GM12878 (cell line): ENCODE measurements at regions not wholly inside any gene's neighbourhood (a gene's known extent, or its start where the extent isn't known, plus 50 kb on each side); places are given as distances from the start of the nearest gene placed in this dataset.

ENCODE experiments used
- ATAC-seq: fragments of 200-7000 bp; cut with Tn5 transposase; 3 replicates; pipeline ENCODE4 v1.9.1; 2020; ENCODE audit warnings: mild to moderate bottlenecking, moderate library complexity
- BruUV-seq: library from RNA; stranded (reverse); fragments of 400-500 nt; replicated peaks from 2 replicates; lab custom pipeline; 2021; lab: Mats Ljungman, UMichigan
- CTCF ChIA-PET: fragments of 300-600 bp; sonication (Branson Sonifier 250); formaldehyde crosslinking; extraction: SDS; loops from one replicate; lab custom pipeline; 2021; ENCODE audit warnings: inconsistent platforms; lab: Yijun Ruan, JAX
- POLR2A ChIA-PET: fragments of 350-600 bp; formaldehyde crosslinking; extraction: SDS; loops from one replicate; lab custom pipeline; 2021; ENCODE audit warnings: inconsistent platforms; lab: Charles Lee
- RAD21 ChIA-PET: fragments of 300-600 bp; sonication (Branson Sonifier 250); formaldehyde crosslinking; loops from one replicate; lab custom pipeline; 2023; ENCODE audit warnings: antibody characterized with exemption; ENCODE audit not compliant: unreplicated experiment; lab: Charles Lee
- SMC1A ChIA-PET: fragments of 300-600 bp; sonication (Branson Sonifier 250); formaldehyde crosslinking; loops from one replicate; lab custom pipeline; 2023; ENCODE audit not compliant: unreplicated experiment, uncharacterized antibody; lab: Charles Lee
- DNase-seq: peaks from one replicate; pipeline ENCODE4 v3.0.0-alpha.2; 2011; ENCODE audit warnings: low read depth, low spot score
- FAIRE-seq: peaks from 3 replicates; lab custom pipeline; 2011; peaks lifted over from hg19 to GRCh38; lab: Jason Lieb, UNC
- H2AFZ ChIP-seq: 2 replicates; pipeline ENCODE4 v1.6.0; 2011; ENCODE audit warnings: low read depth, low read length, control low read depth; ENCODE audit not compliant: control insufficient read depth
- H3K27ac ChIP-seq: 2 replicates; pipeline ENCODE4 v1.5.1; 2011; ENCODE audit warnings: control low read depth; ENCODE audit not compliant: control insufficient read depth, insufficient read depth
- H3K27me3 ChIP-seq, 2 experiments: replicated peaks in 1 of 2; 2 replicates each; pipeline versions ENCODE4 v1.6.0 to v1.6.1; 2011; ENCODE audit warnings: low read length in 1 of 2; ENCODE audit not compliant: control insufficient read depth in 2 of 2, insufficient read depth in 2 of 2
- H3K36me3 ChIP-seq, 2 experiments: 2 replicates each; pipeline ENCODE4 v1.5.1; 2011; ENCODE audit warnings: low read length in 1 of 2; ENCODE audit not compliant: control insufficient read depth in 2 of 2, insufficient read depth in 2 of 2
- H3K4me1 ChIP-seq: 2 replicates; pipeline ENCODE4 v1.6.1; 2011; ENCODE audit warnings: mild to moderate bottlenecking, low read length, moderate library complexity, mixed read lengths; ENCODE audit not compliant: control insufficient read depth, insufficient read depth
- H3K4me2 ChIP-seq: 2 replicates; pipeline ENCODE4 v1.6.0; 2011; ENCODE audit warnings: control low read depth; ENCODE audit not compliant: control insufficient read depth, insufficient read depth
- H3K4me3 ChIP-seq: fragments of 200-600 bp; sonication (generic); 2 replicates; pipeline ENCODE4 v1.5.1; 2016
- H3K79me2 ChIP-seq: 2 replicates; pipeline ENCODE4 v1.6.0; 2011; ENCODE audit warnings: low read length; ENCODE audit not compliant: control insufficient read depth, insufficient read depth
- H3K9ac ChIP-seq: 2 replicates; pipeline ENCODE4 v1.8.0; 2011; ENCODE audit warnings: low read length, control low read depth, mixed read lengths; ENCODE audit not compliant: control insufficient read depth, insufficient read depth
- H3K9me3 ChIP-seq: replicated peaks from 3 replicates; pipeline ENCODE4 v1.5.1; 2011; ENCODE audit warnings: mild to moderate bottlenecking, low read length; ENCODE audit not compliant: control insufficient read depth, insufficient read depth
- H4K20me1 ChIP-seq: 2 replicates; pipeline ENCODE4 v1.6.0; 2011; ENCODE audit not compliant: control insufficient read depth, insufficient read depth
- ATF7 ChIP-seq: fragments of 450-650 bp; IDR thresholded peaks from 2 replicates; pipeline ENCODE4 v1.6.1; 2016; ENCODE audit warnings: low read depth, mild to moderate bottlenecking
- CREM ChIP-seq: IDR thresholded peaks from 2 replicates; pipeline ENCODE4 v1.6.1; 2014; ENCODE audit warnings: antibody characterized with exemption, low read depth
- EZH2 ChIP-seq: IDR thresholded peaks from 2 replicates; pipeline ENCODE4 v1.6.1; 2012; ENCODE audit warnings: low read depth, mild to moderate bottlenecking, control low read depth, inconsistent platforms, low read length, borderline replicate concordance; ENCODE audit not compliant: control insufficient read depth
- MEF2A ChIP-seq: IDR thresholded peaks from 2 replicates; pipeline ENCODE4 v1.6.1; 2011; ENCODE audit warnings: low read depth, mild to moderate bottlenecking, low read length, moderate library complexity; ENCODE audit not compliant: insufficient read depth
- POLR2AphosphoS5 ChIP-seq: IDR thresholded peaks from 2 replicates; pipeline ENCODE4 v1.6.1; 2011; ENCODE audit warnings: mild to moderate bottlenecking, low read length, inconsistent platforms
- SIX5 ChIP-seq: IDR thresholded peaks from 2 replicates; pipeline ENCODE4 v1.6.1; 2011; ENCODE audit warnings: mild to moderate bottlenecking, low read depth, low read length, moderate library complexity; ENCODE audit not compliant: severe bottlenecking
- STAT1 ChIP-seq: fragments of 450-650 bp; conservative IDR thresholded peaks from 2 replicates; pipeline ENCODE4 v1.6.1; 2014; ENCODE audit warnings: antibody characterized with exemption, mild to moderate bottlenecking
- ZBED1 ChIP-seq: IDR thresholded peaks from 2 replicates; pipeline ENCODE4 v1.6.1; 2016; ENCODE audit warnings: borderline replicate concordance
- ZNF207 ChIP-seq: fragments of 450-650 bp; IDR thresholded peaks from 2 replicates; pipeline ENCODE4 v1.6.1; 2014; ENCODE audit warnings: antibody characterized with exemption, mild to moderate bottlenecking, borderline replicate concordance
- WGBS: methylation state at CpG from one replicate; pipeline ENCODE4 v1.1.6; 2016; ENCODE audit warnings: low lambda C conversion rate; ENCODE audit not compliant: insufficient replicate concordance, insufficient coverage; ENCODE audit errors: missing lambda C conversion rate; 5-methylcytosine and 5-hydroxymethylcytosine counted together
- in situ Hi-C: fragments of 300-500 bp; cut with MboI; formaldehyde crosslinking; loops from 9 replicates; pipeline ENCODE4 v1.14.3; 2018; ENCODE audit warnings: mixed read lengths
- intact Hi-C: fragments of 100-400 bp; cut with micrococcal nuclease; formaldehyde crosslinking; loops from one replicate; pipeline ENCODE4 v1.14.2; 2022; ENCODE audit not compliant: unreplicated experiment
- TF ChIP-seq, protein P1 (sequence below): fragments of 150-350 bp; IDR thresholded peaks from 2 replicates; pipeline ENCODE4 v1.6.1; 2014; ENCODE audit warnings: mild to moderate bottlenecking, low read depth, low read length

DNA sequence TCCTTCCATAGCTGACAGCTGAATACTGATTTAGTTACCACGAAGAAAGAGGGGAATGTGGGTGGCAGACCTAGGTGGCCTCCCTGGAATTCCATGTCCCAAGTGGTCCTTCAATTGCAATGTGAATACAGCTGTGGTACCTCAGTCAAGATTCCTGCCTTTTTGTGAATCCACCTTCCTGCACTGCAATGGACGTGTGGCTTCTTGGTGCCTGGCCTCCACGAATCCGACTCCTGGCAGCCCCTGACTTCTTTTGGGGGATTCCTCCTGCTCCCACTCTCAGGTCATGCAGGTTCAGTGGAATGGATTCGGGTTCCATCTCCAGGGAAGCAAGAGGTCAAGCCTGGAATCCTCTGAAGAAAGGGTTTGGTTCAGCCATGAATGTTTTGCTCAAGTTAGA lies 117.8 kb downstream of the DACT2 start:
- ATAC-seq (no peak), FAIRE-seq (no peak), DNase-seq (no peak)
- in situ Hi-C loops: no loop called here
- intact Hi-C loops: no loop called here
- H2AFZ ChIP-seq: no peak overlapping the region
- no peaks in the 10 kb centered on the region for H3K36me3 ChIP-seq
- H3K9ac ChIP-seq: no peak overlapping the region
- ChIA-PET CTCF (interaction anchor here (0.6 kb wide), 1 partner anchor 1277 kb away, joined by 3 read pairs; no protein-coding TSS in a partner anchor), SMC1A (no interaction called here), RAD21 (no interaction called here), POLR2A (no interaction called here)
- H3K27me3 ChIP-seq: no peaks in the 10 kb centered on the region
- TF ChIP-seq ZNF207 (no peak), EZH2 (no peak), CREM (no peak), ZBED1 (no peak), POLR2AphosphoS5 (no peak)
- H3K4me1 ChIP-seq: no peaks in the 10 kb centered on the region
- H3K27ac ChIP-seq: no peak overlapping the region
- no peaks in the 10 kb centered on the region for H4K20me1 ChIP-seq
- no peak overlapping the region for H3K4me3 ChIP-seq
- no peaks in the 10 kb centered on the region for H3K79me2 ChIP-seq
- no TSS peak for BruUV-seq
- 17% methylated on average over 5 of the region's 5 CpGs for WGBS
- H3K9me3 ChIP-seq: no peaks in the 10 kb centered on the region
- no peak overlapping the region for H3K4me2 ChIP-seq

GRCh38 chr6:168201383-168201782 lies 118.2 kb downstream of the DACT2 start:
- Histone ChIP-seq H2AFZ (no peak overlapping the region), H3K27ac (no peak overlapping the region), H3K9me3 (no peaks in the 10 kb centered on the region), H3K27me3 (no peaks in the 10 kb centered on the region), H3K36me3 (no peaks in the 10 kb centered on the region), H3K4me3 (no peak overlapping the region), H4K20me1 (no peaks in the 10 kb centered on the region), H3K79me2 (no peaks in the 10 kb centered on the region), H3K4me1 (no peaks in the 10 kb centered on the region), H3K4me2 (no peak overlapping the region), H3K9ac (no peak overlapping the region)
- RAD21 ChIA-PET: no interaction called here
- POLR2A ChIA-PET: no interaction called here
- ATAC-seq: no peak
- WGBS: 34% methylated on average over 7 of the region's 7 CpGs
- FAIRE-seq: no peak
- intact Hi-C loops: no loop called here
- no TSS peak for BruUV-seq
- no peak for DNase-seq
- CTCF ChIA-PET: no interaction called here
- in situ Hi-C loops: no loop called here
- SMC1A ChIA-PET: no interaction called here
- TF ChIP-seq STAT1 (no peak), ATF7 (no peak), SIX5 (no peak), MEF2A (no peak)
- TF ChIP-seq, protein P1, sequence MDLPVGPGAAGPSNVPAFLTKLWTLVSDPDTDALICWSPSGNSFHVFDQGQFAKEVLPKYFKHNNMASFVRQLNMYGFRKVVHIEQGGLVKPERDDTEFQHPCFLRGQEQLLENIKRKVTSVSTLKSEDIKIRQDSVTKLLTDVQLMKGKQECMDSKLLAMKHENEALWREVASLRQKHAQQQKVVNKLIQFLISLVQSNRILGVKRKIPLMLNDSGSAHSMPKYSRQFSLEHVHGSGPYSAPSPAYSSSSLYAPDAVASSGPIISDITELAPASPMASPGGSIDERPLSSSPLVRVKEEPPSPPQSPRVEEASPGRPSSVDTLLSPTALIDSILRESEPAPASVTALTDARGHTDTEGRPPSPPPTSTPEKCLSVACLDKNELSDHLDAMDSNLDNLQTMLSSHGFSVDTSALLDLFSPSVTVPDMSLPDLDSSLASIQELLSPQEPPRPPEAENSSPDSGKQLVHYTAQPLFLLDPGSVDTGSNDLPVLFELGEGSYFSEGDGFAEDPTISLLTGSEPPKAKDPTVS: no peak
